MG63 (cell line): ENCODE measurements at regions not wholly inside any gene's neighbourhood (a gene's known extent, or its start where the extent isn't known, plus 50 kb on each side); places are given as distances from the start of the nearest gene placed in this dataset.

ENCODE experiments used
- DNase-seq: peaks from one replicate; pipeline ENCODE4 v3.0.0-alpha.2; 2020
- H3K27me3 ChIP-seq: fragments of 250-450 bp; sonication (Bioruptor Pico); 2 replicates; pipeline ENCODE4 v1.5.1; 2020; ENCODE audit warnings: mild to moderate bottlenecking, moderate library complexity
- H3K36me3 ChIP-seq: fragments of 250-450 bp; sonication (Bioruptor Pico); 2 replicates; pipeline ENCODE4 v1.5.1; 2020; ENCODE audit warnings: mild to moderate bottlenecking, moderate library complexity
- H3K4me3 ChIP-seq: fragments of 250-450 bp; sonication (Bioruptor Pico); 2 replicates; pipeline ENCODE4 v1.5.1; 2020; ENCODE audit warnings: mild to moderate bottlenecking, moderate library complexity
- H3K9me3 ChIP-seq: fragments of 250-450 bp; sonication (Bioruptor Pico); 2 replicates; pipeline ENCODE4 v1.5.1; 2020; ENCODE audit warnings: mild to moderate bottlenecking, moderate library complexity

DNA sequence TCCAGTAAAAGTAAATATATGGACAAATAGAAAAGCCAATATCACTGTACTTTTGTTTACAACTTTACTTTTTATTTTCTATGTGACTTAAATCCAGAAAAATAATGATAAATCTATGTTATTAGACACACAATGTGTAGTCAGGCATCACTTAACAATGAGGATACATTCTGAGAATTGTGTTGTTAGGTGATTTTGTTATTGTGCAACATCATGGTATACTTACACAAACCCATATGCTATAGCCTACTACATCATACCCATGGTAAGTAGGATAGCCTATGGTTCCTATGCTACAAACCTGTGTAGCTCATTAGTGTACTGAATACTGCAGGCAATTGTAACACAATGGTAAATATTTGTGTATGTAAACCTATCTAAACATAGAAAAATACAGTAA, 781.7 kb upstream of the GHITM start:
- no peaks in the 10 kb centered on the region for H3K36me3 ChIP-seq
- H3K27me3 ChIP-seq, result no peaks in the 10 kb centered on the region
- DNase-seq, result no peak
- H3K4me3 ChIP-seq, result no peak overlapping the region
- H3K9me3 ChIP-seq, result peaks cover 5% of the 10 kb centered on the region; the same call in 1 of the 2 replicates

DNA sequence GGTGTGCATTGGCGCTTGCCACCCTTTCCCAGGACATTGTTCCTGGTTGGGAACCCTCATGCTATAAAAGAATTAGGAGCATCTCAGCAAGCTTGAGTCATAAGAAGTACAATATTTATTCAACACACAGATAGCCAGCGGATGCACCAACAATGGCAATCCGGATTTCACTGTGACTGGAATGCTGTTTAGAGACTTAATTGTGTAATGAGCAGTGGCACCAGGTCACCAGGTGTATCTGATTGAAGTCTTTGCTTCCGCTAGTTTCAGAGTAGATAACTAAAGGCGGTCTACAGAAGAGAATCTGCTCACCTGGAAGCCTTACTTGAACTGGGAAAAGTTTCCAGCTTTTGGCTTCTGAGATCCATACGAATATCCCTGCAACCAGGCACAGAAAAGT, 772.3 kb upstream of the GHITM start:
- no peaks in the 10 kb centered on the region for H3K27me3 ChIP-seq
- H3K9me3 ChIP-seq, result no peaks in the 10 kb centered on the region
- no peaks in the 10 kb centered on the region for H3K36me3 ChIP-seq
- DNase-seq, result no peak
- no peak overlapping the region for H3K4me3 ChIP-seq

DNA sequence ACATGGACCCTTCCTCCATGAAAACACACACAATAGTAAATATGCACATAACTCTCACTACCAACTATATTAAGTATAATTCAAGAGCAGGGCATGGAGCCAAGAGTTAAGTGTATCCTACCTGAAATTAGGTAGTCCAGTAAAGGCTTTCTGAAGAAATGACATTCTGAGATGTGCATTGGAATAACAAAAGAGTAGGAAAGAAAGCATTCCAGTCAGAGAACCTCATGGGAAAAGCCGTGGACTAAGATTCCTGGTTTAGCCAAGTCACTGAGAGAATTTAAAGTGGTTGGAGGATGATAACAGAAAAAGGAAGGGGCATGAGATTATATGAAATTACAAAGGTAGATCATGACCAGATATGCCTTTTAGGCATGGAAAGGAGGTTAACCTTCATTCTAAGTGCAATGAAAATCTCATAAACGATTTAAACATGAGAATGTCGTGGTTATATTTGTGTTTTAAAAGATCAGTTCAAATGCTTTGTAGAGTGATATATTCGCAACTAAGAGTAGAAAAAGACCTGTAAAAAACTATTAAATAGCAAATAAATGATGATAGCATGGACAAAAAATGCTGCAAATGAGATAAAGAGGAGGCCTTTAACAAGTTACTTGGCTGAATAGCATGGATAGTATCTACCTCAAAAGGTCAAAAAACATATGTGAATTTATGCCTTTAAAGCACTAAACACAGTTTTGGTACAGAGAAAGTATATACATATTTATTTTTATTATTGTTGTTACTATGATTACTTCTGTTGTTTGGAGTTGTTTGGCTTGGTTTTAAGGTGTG, 767.4 kb upstream of the GHITM start:
- no peaks in the 10 kb centered on the region for H3K36me3 ChIP-seq
- no peaks in the 10 kb centered on the region; the same call in 1 of the 2 replicates for H3K9me3 ChIP-seq
- no peak overlapping the region for H3K4me3 ChIP-seq
- no peak for DNase-seq
- H3K27me3 ChIP-seq, result no peaks in the 10 kb centered on the region

DNA sequence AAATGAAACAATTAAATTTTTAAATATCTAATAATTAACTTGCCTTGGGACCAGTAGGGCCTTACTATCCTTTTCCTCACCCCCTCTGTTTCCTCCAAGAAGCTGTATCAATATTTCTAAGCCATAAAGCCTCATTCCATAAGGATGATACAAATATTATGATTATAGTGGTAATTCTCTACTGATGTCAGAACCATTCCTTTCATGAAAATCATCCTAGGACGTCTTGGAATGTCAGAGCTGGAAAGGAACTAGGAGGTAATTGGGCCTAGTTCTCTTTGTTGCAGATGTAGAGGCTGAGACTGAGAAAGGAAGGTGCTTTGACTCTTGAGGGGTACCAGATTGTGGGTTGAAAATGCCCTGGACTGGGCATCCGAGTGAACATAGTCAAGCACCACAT, 766.7 kb upstream of the GHITM start:
- Histone ChIP-seq H3K36me3 (no peaks in the 10 kb centered on the region), H3K4me3 (no peak overlapping the region), H3K9me3 (no peaks in the 10 kb centered on the region; the same call in 1 of the 2 replicates), H3K27me3 (no peaks in the 10 kb centered on the region)
- no peak for DNase-seq

DNA sequence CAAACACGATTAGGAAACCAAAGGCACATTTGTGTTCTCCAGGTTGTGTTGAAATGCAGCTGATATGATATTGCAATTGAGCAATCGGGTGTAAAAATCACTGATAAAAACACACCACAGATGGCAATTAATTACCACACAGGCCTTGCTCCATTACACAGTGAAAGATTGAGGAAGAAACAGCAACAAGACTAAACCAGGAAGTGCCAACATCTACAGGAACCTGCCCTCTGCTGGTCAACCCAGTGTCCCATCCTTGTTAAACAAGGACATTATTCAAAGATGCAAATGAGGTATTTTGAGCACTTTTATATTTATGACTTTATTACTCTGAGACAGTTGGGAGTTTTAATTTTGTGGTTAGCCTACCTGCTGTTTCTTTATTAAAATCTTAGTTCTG, 765.6 kb upstream of the GHITM start:
- Histone ChIP-seq H3K4me3 (no peak overlapping the region), H3K27me3 (no peaks in the 10 kb centered on the region), H3K36me3 (no peaks in the 10 kb centered on the region), H3K9me3 (no peaks in the 10 kb centered on the region; the same call in 1 of the 2 replicates)
- peak; percentile 19 for DNase-seq

DNA sequence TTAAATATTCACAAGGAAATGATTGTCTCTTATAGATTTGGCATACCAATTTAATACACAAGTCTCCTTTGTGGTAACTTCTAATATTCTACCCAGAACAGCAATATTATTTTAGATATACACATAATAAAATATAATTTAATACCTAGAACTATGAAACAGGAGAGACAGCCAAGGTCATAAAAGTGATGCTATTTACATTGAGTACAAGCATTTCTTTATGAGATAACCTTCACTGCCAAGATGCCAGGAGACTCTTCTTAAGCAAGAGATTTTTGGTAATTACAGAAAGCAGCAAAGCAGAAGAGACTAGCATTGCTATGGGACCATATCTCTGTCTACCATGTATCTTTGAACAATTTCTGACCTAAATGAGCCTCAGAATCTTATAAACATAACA, 764.6 kb upstream of the GHITM start:
- Histone ChIP-seq H3K27me3 (no peaks in the 10 kb centered on the region), H3K9me3 (no peaks in the 10 kb centered on the region; the same call in 1 of the 2 replicates), H3K4me3 (no peak overlapping the region), H3K36me3 (no peaks in the 10 kb centered on the region)
- no peak for DNase-seq

DNA sequence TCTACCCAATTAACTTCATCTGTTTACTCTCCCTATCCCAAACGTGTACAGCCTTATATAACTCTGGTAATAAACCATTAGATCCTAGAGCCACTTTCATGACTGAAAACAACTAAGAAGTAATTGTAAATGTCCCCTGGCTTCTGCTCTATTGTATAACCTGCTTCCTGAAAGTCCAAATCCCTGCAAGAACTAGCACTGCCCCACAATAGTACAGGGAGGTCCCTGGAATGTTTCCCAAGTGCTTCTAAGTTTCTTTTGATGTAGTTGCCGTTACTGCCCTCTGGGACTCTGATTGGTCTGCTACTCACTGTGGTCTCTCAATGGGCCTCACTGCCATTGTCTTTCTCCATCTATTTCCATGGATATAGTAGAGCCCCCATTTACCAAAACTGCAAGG, 764.0 kb upstream of the GHITM start:
- no peaks in the 10 kb centered on the region; the same call in 1 of the 2 replicates for H3K9me3 ChIP-seq
- no peak overlapping the region for H3K4me3 ChIP-seq
- H3K36me3 ChIP-seq, result no peaks in the 10 kb centered on the region
- no peak for DNase-seq
- no peaks in the 10 kb centered on the region for H3K27me3 ChIP-seq

DNA sequence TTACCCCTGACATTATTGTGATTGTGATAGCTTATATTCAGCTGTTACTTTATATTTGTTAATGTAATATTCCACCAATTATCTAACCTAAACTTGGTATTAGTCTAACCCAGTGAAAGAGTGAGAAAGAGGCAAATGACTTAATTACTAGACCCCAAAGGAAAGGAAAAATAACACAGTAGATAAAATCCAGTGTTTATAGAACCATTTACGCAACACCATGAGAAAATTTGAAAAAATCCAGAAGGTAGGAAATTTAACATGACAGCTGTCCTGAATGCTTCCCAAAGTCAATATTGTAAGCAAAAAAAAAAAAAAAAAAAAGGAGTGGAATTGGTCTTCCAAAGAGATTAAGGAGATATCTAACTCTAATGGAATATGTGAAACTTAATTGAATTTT, 741.5 kb upstream of the GHITM start:
- Histone ChIP-seq H3K27me3 (no peaks in the 10 kb centered on the region), H3K9me3 (0 out of 2 replicates have a peak, but pooled peaks cover under 1% of the 10 kb centered on the region), H3K36me3 (no peaks in the 10 kb centered on the region), H3K4me3 (no peak overlapping the region)
- DNase-seq, result no peak

DNA sequence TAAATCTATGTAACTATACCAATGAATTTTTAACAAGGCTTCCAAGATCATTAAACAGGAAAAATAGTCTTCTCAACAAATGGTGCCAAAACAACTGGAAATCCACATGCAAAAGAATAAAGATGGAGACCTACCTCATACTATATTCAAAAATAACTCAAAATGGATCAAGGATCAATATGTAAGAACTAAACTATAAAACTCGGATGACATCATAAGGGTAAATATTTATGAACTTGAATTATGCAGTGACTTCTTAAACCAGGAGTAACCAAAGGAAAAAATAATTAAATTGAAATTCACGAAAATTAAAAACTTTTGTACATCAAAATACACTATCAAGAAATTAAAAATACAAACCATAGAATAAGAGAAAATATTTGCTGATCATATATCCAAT, 728.7 kb upstream of the GHITM start:
- Histone ChIP-seq H3K27me3 (no peaks in the 10 kb centered on the region), H3K36me3 (no peaks in the 10 kb centered on the region), H3K4me3 (no peak overlapping the region), H3K9me3 (no peaks in the 10 kb centered on the region)
- DNase-seq, result no peak

DNA sequence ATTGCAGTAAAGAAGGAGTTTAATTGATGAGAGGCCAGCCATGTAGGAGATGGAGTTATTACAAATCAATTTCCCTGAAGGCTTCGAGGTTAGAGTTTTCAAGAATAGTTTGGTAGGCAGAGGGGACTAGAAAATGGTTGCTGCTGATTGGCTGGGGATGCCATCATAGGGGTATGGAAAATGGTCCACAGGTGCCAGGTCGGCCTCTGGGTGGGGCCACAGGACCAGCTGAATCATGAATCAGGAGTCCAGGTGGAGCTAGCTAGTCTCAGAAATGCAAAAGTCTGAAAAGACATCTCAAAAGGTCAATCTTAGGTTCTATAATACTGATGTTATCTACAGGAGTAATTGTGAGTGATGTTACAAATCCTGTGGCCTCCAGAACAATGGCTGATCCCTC, 714.0 kb upstream of the GHITM start:
- no peaks in the 10 kb centered on the region for H3K27me3 ChIP-seq
- DNase-seq, result no peak

DNA sequence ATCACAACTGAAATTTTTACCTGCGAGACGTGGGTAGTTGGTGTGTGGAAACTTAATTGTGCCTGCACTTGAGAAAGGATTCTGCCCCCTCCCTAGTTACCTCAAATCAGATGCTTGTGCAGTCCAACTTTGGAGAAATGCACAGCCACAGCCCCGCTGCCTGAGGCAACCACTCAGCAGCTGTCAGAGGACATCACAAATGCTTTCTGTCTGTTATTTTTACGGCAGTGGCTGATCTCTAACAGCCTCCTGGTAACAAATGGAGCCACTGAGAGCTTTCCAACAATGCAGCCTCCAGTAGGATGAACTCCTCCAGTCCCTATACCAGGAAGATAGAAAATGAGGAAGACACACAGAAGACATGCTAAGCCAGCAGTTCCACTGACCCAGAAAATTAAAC, 712.2 kb upstream of the GHITM start:
- no peak for DNase-seq
- Histone ChIP-seq H3K27me3 (no peaks in the 10 kb centered on the region), H3K9me3 (no peaks in the 10 kb centered on the region), H3K36me3 (no peaks in the 10 kb centered on the region), H3K4me3 (no peak overlapping the region)

More for the DNA sequence above, 714.0 kb upstream of the GHITM start:
- H3K9me3 ChIP-seq, result no peaks in the 10 kb centered on the region
- H3K4me3 ChIP-seq, result no peak overlapping the region
- H3K36me3 ChIP-seq, result no peaks in the 10 kb centered on the region

DNA sequence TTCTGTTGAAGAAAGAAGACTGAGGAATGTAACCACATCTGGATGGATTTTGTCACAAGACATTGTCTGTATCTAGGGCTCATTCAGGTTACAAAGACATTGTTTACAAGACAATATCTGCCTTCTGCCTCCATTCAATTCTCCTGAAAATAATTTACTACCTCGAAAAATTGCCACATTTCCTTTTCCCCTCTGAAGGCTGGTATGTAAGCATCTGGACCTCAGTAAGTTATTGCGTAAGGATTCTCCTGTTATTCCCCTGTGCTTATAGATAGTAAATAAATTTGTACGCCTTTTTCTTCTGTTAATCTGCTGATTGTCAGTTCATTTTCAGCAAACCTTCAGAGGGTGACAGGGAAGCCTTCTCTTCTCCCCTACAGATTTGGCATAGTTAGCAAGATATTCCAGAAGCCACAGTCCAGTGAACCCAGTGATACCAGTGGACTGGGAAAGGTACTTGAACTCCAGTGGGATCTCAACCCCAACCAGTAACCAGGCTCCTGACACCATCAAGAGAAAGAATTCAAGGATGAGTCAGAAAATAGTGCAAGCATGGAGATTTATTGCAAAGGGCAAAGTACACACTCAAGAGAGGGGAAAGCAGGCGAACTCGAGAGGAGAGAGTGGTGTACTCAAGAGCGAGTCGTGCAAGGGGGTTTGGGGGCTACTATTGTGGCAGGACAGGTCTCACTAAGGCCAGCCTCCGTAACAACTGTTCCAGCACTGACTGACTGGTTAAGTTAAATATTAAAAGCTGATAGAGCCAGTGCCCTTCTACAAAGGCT, 706.9 kb upstream of the GHITM start:
- H3K27me3 ChIP-seq, result no peaks in the 10 kb centered on the region
- H3K36me3 ChIP-seq, result no peaks in the 10 kb centered on the region
- H3K4me3 ChIP-seq, result no peak overlapping the region
- DNase-seq, result no peak
- H3K9me3 ChIP-seq, result no peaks in the 10 kb centered on the region

DNA sequence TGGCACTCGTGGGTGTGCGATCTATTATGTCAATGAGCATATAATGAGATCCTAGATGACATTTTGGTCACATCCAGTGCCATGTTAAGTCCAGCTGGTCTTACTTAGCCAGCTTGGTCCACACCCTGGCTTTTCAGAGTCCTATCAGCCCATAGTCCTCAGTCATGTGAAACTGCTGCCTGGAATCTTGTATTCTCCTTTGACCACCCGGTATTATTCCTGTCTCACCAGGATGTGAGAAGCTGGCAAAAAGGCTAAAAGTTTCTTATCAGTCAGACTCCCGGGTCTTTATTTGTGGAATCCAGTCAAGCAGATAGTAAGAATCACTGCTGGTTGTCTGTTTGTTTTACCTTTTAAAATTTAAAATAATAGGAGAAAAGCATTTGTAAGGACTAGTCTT, 705.6 kb upstream of the GHITM start:
- Histone ChIP-seq H3K27me3 (no peaks in the 10 kb centered on the region), H3K36me3 (no peaks in the 10 kb centered on the region), H3K4me3 (no peak overlapping the region), H3K9me3 (no peaks in the 10 kb centered on the region)
- DNase-seq, result no peak

DNA sequence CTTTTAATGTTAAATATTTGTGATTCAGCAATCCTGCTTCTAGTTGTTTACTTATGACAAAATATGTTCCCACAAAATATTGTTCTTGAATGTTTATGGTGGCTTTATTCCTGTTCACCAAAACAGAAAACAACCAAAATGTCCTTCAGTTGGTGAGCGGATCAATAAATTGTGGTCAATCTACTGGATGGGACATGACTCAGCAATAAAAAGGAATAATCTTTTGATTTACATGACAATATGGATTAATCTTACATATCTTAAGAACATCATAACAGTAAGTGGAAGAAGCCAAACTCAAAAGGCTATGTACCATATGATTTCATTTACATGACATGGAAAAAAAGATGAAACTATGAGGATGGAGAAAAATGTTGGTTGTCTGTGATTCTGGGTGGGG, 691.3 kb upstream of the GHITM start:
- no peaks in the 10 kb centered on the region for H3K27me3 ChIP-seq
- H3K36me3 ChIP-seq, result no peaks in the 10 kb centered on the region
- H3K9me3 ChIP-seq, result no peaks in the 10 kb centered on the region
- H3K4me3 ChIP-seq, result no peak overlapping the region
- DNase-seq, result no peak

DNA sequence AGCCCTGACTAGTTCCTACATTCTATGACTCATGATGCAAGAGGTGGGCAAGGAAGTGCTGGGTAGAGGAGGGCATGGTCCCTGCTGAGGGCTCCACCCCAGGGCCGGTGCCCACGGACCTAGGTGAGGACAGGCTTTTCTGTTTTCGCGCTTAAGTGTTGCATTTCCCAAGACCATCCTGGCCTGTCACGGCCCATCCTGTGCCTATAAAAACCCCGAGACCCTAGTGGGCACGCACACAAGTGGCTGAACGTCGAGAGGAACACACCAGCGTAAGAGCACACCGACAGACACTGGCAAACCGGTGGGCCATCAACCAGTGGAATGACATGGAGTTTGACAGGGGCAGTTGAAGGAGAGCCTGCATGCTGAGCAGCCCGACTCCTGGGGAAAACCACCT, 680.7 kb upstream of the GHITM start:
- H3K9me3 ChIP-seq, result no peaks in the 10 kb centered on the region
- no peaks in the 10 kb centered on the region for H3K36me3 ChIP-seq
- H3K27me3 ChIP-seq, result no peaks in the 10 kb centered on the region
- H3K4me3 ChIP-seq, result no peak overlapping the region
- no peak for DNase-seq

DNA sequence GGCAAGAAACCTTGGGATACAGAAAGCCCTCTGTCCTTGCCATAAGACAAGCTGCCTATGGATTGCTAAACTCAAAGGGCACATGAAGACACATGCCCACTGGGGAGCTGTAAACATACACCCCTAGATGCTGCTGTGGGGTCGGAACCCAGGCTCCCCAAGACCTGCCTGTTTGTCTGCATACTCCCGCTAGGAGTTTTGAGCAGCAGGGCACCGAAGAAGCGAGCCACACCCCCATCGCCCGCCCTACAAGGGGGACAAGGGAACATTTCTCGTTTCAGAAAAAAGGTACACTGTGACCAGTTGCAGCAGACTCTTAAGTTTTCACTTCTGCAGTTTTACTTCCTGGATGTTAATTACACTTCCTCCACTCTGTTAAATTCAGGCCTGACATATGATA, 680.2 kb upstream of the GHITM start:
- H3K36me3 ChIP-seq, result no peaks in the 10 kb centered on the region
- H3K4me3 ChIP-seq, result no peak overlapping the region
- no peaks in the 10 kb centered on the region for H3K27me3 ChIP-seq
- H3K9me3 ChIP-seq, result no peaks in the 10 kb centered on the region
- no peak for DNase-seq

DNA sequence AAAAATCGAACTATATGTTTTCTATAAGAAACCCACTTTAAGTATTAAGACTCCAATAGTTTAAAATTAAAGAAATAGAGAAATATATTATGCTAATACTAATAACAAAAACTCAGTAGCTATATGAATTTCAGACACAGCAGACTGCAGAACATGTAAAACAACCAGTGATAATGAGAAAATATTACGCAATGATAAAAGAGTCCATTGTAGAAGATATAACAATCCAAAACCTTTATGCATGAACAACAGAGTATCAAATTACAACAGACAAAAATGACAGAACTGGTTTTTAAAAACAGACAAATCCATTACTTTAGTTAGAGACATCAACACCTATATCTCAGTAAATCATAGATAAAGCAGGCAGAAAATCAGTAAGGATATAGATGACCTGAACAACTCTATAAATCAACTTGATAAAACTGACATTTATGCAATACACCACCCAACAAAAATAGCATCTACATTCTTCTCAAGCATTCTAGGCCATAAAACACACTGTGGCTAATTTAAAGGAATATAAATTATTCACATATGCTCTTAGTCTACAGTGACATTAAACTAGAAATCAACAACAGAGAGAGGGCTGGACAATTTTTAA, 669.5 kb upstream of the GHITM start:
- no peaks in the 10 kb centered on the region for H3K9me3 ChIP-seq
- DNase-seq, result no peak
- H3K4me3 ChIP-seq, result no peak overlapping the region
- H3K36me3 ChIP-seq, result no peaks in the 10 kb centered on the region
- no peaks in the 10 kb centered on the region for H3K27me3 ChIP-seq
